Common myeloid progenitor, CD34-positive (primary cell): ENCODE measurements at regions not wholly inside any gene's neighbourhood (a gene's known extent, or its start where the extent isn't known, plus 50 kb on each side); places are given as distances from the start of the nearest gene placed in this dataset.

ENCODE experiments used
- CTCF ChIA-PET: fragments of 350-600 bp; sonication (Branson Sonifier 250); formaldehyde crosslinking; loops from one replicate; lab custom pipeline; 2021; ENCODE audit warnings: antibody characterized with exemption; lab: Charles Lee
- POLR2A ChIA-PET: fragments of 350-600 bp; sonication (Branson Sonifier 250); formaldehyde crosslinking; loops from one replicate; lab custom pipeline; 2021; ENCODE audit warnings: antibody characterized with exemption; lab: Charles Lee
- DNase-seq, 3 donors: peaks; one replicate each; pipeline versions ENCODE4 v3.0.0 to v3.0.0-alpha.2; 2013
- H3K27ac ChIP-seq, 2 experiments: 1 replicate in 1 of 2; 2 replicates in 1 of 2; pipeline ENCODE4 v1.7.0; 2013; ENCODE audit warnings: inconsistent platforms in 2 of 2, low read length in 2 of 2, mild to moderate bottlenecking in 2 of 2, low read depth in 1 of 2, moderate library complexity in 1 of 2; ENCODE audit not compliant: severe bottlenecking in 2 of 2, insufficient read depth in 1 of 2, poor library complexity in 1 of 2
- H3K27me3 ChIP-seq, 5 experiments: replicated peaks in 2 of 5; 1 replicate in 3 of 5; 2 replicates in 2 of 5; pipeline versions ENCODE4 v1.6.1 to v1.7.0; 2013; ENCODE audit warnings: low read length in 4 of 5, mild to moderate bottlenecking in 2 of 5, moderate library complexity in 2 of 5, inconsistent platforms in 1 of 5; ENCODE audit not compliant: insufficient read depth in 5 of 5, control insufficient read depth in 4 of 5
- H3K36me3 ChIP-seq, 4 experiments: 1 replicate in 2 of 4; 2 replicates in 2 of 4; pipeline versions ENCODE4 v1.6.1 to v1.7.0; 2013; ENCODE audit warnings: low read length in 3 of 4, control low read depth in 1 of 4, mild to moderate bottlenecking in 1 of 4; ENCODE audit not compliant: control insufficient read depth in 4 of 4, insufficient read depth in 4 of 4
- H3K4me1 ChIP-seq, 4 experiments: 1 replicate in 3 of 4; 2 replicates in 1 of 4; pipeline versions ENCODE4 v1.6.1 to v1.7.1; 2013; ENCODE audit warnings: low read length in 3 of 4, mild to moderate bottlenecking in 3 of 4, control low read depth in 1 of 4, inconsistent platforms in 1 of 4, moderate library complexity in 1 of 4; ENCODE audit not compliant: control insufficient read depth in 4 of 4, insufficient read depth in 4 of 4; ENCODE audit errors: control extremely low read depth in 1 of 4
- H3K4me3 ChIP-seq, 7 experiments: 1 replicate in 4 of 7; 2 replicates in 3 of 7; pipeline versions ENCODE4 v1.5.1 to v1.7.0; 2013; ENCODE audit warnings: mild to moderate bottlenecking in 7 of 7, low read length in 6 of 7, moderate library complexity in 6 of 7, inconsistent platforms in 2 of 7, low read depth in 2 of 7, control low read depth in 1 of 7; ENCODE audit not compliant: insufficient read depth in 4 of 7, control insufficient read depth in 1 of 7; ENCODE audit errors: extremely low read depth in 1 of 7
- H3K9me3 ChIP-seq, 5 experiments: 1 replicate in 4 of 5; 2 replicates in 1 of 5; pipeline versions ENCODE4 v1.6.1 to v1.7.1; 2013; ENCODE audit warnings: low read length in 4 of 5, mild to moderate bottlenecking in 2 of 5, inconsistent platforms in 1 of 5, low read depth in 1 of 5, moderate library complexity in 1 of 5; ENCODE audit not compliant: control insufficient read depth in 4 of 5, insufficient read depth in 2 of 5; ENCODE audit errors: control extremely low read depth in 1 of 5
- WGBS: methylation state at CpG from one replicate; pipeline ENCODE4 v1.1.5; 2013; ENCODE audit not compliant: insufficient coverage; 5-methylcytosine and 5-hydroxymethylcytosine counted together

DNA sequence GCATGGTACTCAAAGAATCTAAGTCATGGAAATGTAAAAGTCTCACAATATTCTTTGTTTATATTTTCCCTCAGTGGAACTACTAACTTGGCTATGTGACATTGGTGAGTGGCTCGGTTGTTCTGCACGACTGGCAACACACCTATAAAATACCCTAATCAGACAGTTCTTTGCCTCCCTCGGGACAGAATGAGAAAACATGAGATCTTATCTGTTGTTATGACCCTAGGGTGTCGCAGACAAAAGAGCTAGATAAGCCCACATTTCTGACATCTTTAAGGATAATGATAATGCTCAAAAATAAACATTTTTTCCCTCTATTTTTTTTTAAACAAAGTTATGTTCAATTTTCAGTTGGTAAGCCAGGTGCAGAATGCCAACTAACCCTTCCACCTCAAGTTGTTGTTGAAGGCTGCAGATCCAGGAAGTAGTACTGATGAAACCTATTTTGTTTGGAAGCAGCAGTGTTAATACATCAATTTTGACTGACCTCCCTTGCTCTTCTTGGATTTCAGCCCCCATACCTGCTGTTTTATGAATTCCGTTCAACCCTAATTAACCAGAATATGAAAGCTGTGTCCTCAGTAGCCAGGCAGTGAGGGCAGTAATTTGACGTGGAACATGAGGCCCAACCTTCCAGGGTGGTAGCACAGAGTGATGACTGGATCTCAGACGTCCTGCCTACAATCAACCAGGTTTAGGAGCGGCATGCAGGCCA lies 108.7 kb upstream of the DUSP10 start:
- POLR2A ChIA-PET, result no interaction called here
- Histone ChIP-seq H3K27ac (no peak overlapping the region), H3K36me3 (no peaks in the 10 kb centered on the region), H3K27me3 (no peaks in the 10 kb centered on the region), H3K4me1 (no peaks in the 10 kb centered on the region), H3K9me3 (no peaks in the 10 kb centered on the region), H3K4me3 (no peak overlapping the region)
- CTCF ChIA-PET, result interaction anchor here (1.0 kb wide), 1 partner anchor 9 kb away, joined by 3 read pairs; no protein-coding TSS in a partner anchor
- DNase-seq, result no peak
- WGBS, result 96% methylated on average over 7 of the region's 8 CpGs

DNA sequence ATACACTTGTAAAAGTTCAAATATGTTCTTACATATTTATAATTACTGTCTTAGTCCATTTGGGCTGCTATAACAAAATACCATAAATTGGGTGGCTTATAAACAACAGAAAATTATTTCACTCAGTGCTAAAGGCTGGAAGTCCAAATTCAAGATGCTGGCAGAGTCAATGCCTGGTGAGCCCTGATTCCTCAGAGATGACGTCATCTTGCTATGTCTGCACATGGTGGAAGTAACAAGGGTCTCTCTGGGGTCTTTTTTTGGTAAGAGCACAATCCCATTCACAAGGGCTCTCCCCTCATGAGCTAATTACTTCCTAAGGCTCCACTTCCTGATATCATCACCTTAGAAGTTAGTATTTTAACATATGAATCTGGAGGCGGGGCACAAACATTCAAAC lies 108.0 kb upstream of the DUSP10 start:
- Histone ChIP-seq H3K4me1 (no peaks in the 10 kb centered on the region), H3K27me3 (no peaks in the 10 kb centered on the region), H3K27ac (no peak overlapping the region), H3K36me3 (no peaks in the 10 kb centered on the region), H3K4me3 (no peak overlapping the region), H3K9me3 (no peaks in the 10 kb centered on the region)
- no peak for DNase-seq
- CTCF ChIA-PET, result no interaction called here
- no CpG with 5 or more reads among the region's 2 CpGs for WGBS
- POLR2A ChIA-PET, result no interaction called here

DNA sequence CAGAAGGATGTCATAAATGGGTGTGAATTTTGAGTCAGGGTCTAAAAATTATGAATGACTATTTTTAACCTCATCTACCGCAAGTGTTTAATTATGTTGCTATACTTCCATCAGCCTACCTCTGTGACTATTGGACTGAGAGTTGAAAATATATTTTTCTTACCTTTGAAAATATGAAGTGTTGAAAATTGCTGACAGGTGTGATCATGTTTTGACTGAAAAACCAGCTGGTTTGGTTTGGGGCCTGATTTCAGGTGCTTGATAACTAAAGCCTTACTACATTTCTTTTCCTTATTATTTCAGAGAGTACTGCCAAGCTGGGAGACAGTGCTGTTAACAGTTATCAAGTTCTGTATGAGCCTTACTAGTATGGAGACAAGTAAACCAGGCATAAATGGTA lies 107.2 kb upstream of the DUSP10 start:
- Histone ChIP-seq H3K27me3 (no peaks in the 10 kb centered on the region), H3K4me1 (peaks cover 0 to 4% (median 0%) of the 10 kb centered on the region in 4 experiments), H3K27ac (no peak overlapping the region), H3K4me3 (no peak overlapping the region), H3K9me3 (no peaks in the 10 kb centered on the region), H3K36me3 (no peaks in the 10 kb centered on the region)
- ChIA-PET POLR2A (no interaction called here), CTCF (no interaction called here)
- no CpG with 5 or more reads among the region's 1 CpG for WGBS
- no peak for DNase-seq

DNA sequence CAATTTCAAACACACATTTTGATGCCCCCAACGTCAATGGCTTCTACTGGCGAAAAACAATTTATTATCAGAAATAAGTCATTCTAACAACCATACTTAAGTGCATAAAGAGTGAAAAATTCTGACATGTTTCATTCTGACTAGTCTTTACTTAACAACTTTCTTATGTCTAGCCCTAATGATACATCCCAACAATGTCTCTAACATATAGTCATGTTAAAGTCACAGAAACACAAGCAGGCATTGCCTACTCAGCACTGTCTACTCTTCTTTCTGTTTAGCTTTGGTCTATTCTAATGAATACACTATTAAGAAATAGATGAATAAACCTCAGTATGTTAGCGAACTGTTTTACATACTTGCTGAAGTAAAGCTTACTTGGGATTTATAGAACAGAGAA lies 105.8 kb upstream of the DUSP10 start:
- Histone ChIP-seq H3K27ac (no peak overlapping the region), H3K36me3 (no peaks in the 10 kb centered on the region), H3K4me1 (peaks cover 0 to 4% (median 0%) of the 10 kb centered on the region in 4 experiments), H3K4me3 (no peak overlapping the region), H3K27me3 (no peaks in the 10 kb centered on the region), H3K9me3 (no peaks in the 10 kb centered on the region)
- no peak for DNase-seq
- 100% methylated on average over 3 of the region's 3 CpGs for WGBS
- CTCF ChIA-PET, result no interaction called here
- POLR2A ChIA-PET, result no interaction called here

DNA sequence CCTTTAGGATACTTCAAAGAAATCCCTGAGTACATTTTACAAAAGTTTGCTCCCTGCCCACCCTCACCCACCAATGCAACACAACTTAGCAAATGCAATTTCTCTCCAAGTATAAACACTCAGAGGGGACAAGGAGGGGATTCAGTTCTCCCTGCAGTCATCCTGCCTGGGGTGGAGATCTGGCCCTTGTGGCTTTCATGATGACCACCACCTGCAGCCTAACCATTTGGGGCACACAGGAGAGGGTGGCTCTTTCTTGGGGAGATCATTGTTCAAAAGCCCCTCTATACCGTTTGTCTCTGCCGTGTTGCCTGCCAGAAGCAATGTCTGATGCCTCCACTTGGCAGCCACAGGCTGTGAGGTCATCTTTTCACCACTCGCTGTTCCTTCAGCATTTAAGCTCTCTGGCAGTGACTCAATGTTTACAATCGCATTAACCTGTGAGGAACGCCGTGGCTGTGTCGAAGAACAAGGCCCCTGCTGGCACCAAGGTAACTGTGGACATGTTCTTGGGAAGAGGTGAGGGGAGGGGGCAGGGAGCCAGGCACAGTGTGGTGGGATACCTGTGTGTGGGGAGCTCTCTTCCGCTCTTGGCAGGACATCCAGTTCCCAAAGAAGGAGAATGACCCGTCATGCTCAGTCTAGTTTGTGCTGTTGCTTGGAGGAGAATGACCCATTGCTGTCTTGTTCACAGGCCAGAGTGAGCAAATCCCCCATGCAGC lies 103.9 kb upstream of the DUSP10 start:
- ChIA-PET POLR2A (no interaction called here), CTCF (interaction anchor here (1.2 kb wide), 1 partner anchor 102 kb away, joined by 4 read pairs; no protein-coding TSS in a partner anchor)
- peaks cover 4 to 16% (median 10%) of the 10 kb centered on the region in 4 experiments for H3K4me1 ChIP-seq

DNA sequence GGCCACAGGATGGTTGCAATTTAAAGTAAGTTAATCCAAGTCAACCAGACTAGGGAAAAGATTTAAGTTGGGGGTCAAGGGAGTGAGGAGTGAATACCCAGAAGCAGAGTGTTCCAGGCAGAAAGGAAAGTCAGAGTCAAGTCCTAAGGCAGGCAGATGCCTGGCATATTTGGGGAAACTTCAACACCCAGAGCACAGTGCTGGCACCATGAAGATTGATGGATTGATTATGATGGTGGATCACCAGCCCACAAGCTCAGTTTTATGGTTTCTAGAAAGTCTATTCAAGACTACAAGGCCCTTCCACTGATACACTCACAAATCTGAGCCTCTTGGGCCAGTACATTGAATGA lies 100.1 kb upstream of the DUSP10 start:
- Histone ChIP-seq H3K27ac (no peak overlapping the region), H3K27me3 (no peaks in the 10 kb centered on the region), H3K4me3 (no peak overlapping the region), H3K4me1 (peaks cover 14 to 51% (median 41%) of the 10 kb centered on the region in 4 experiments), H3K9me3 (no peaks in the 10 kb centered on the region), H3K36me3 (no peaks in the 10 kb centered on the region)
- ChIA-PET CTCF (interaction anchor here (0.6 to 1.4 kb wide), 4 partner anchors 10 to 84 kb away, joined by 3 to 4 read pairs (median 3); no protein-coding TSS in a partner anchor), POLR2A (no interaction called here)
- DNase-seq, result no peak

More for the DNA sequence above, 103.9 kb upstream of the DUSP10 start:
- Histone ChIP-seq H3K4me3 (no peak overlapping the region), H3K27me3 (no peaks in the 10 kb centered on the region), H3K36me3 (no peaks in the 10 kb centered on the region), H3K9me3 (no peaks in the 10 kb centered on the region), H3K27ac (no peak overlapping the region)
- DNase-seq, result no peak
- 97% methylated on average over 8 of the region's 9 CpGs for WGBS
